GM23338 (cell line): ENCODE measurements at regions not wholly inside any gene's neighbourhood (a gene's known extent, or its start where the extent isn't known, plus 50 kb on each side); places are given as distances from the start of the nearest gene placed in this dataset.

ENCODE experiments used
- ATAC-seq: fragments of 200-7000 bp; cut with Tn5 transposase; 3 replicates; pipeline ENCODE4 v1.9.1; 2020
- DNase-seq: peaks from one replicate; pipeline ENCODE4 v3.0.0-alpha.2; 2015; ENCODE audit warnings: low spot score
- H2AFZ ChIP-seq: fragments of 200-600 bp; sonication (generic); 2 replicates; pipeline ENCODE4 v1.8.0; 2016; ENCODE audit warnings: antibody characterized with exemption, mild to moderate bottlenecking, moderate library complexity
- H3F3A ChIP-seq: fragments of 200-600 bp; sonication (generic); replicated peaks from 2 replicates; pipeline ENCODE4 v1.8.0; 2017; ENCODE audit warnings: antibody characterized with exemption, mixed run types, low read depth
- H3K27ac ChIP-seq: fragments of 200-600 bp; sonication (generic); 2 replicates; pipeline ENCODE4 v1.6.1; 2016; ENCODE audit warnings: low read depth
- H3K27me3 ChIP-seq: fragments of 200-600 bp; sonication (generic); 2 replicates; pipeline ENCODE4 v1.8.0; 2016; ENCODE audit warnings: mild to moderate bottlenecking, mixed run types, moderate library complexity; ENCODE audit not compliant: insufficient read depth
- H3K36me3 ChIP-seq: fragments of 200-600 bp; sonication (generic); 2 replicates; pipeline ENCODE4 v1.8.0; 2016; ENCODE audit warnings: mild to moderate bottlenecking; ENCODE audit not compliant: insufficient read depth
- H3K4me1 ChIP-seq: fragments of 200-600 bp; sonication (generic); 2 replicates; pipeline ENCODE4 v1.8.0; 2016; ENCODE audit warnings: mild to moderate bottlenecking, moderate library complexity; ENCODE audit not compliant: insufficient read depth
- H3K4me2 ChIP-seq: fragments of 200-600 bp; sonication (generic); 2 replicates; pipeline ENCODE4 v1.7.1; 2017; ENCODE audit warnings: mixed run types
- H3K4me3 ChIP-seq: fragments of 200-600 bp; sonication (generic); 2 replicates; pipeline ENCODE4 v1.6.1; 2016; ENCODE audit warnings: mixed run types
- H3K79me2 ChIP-seq: fragments of 200-600 bp; sonication (generic); replicated peaks from 2 replicates; pipeline ENCODE4 v1.8.0; 2017; ENCODE audit warnings: mild to moderate bottlenecking; ENCODE audit not compliant: insufficient read depth
- H3K9me2 ChIP-seq: fragments of 200-600 bp; sonication (generic); 2 replicates; pipeline ENCODE4 v1.8.0; 2017; ENCODE audit not compliant: insufficient read depth
- H4K20me1 ChIP-seq: fragments of 200-600 bp; sonication (generic); replicated peaks from 2 replicates; pipeline ENCODE4 v1.8.0; 2017; ENCODE audit warnings: mild to moderate bottlenecking; ENCODE audit not compliant: insufficient read depth
- H3K27ac Mint-ChIP-seq: 2 replicates; pipeline ENCODE4 v1.8.0; 2020; ENCODE audit warnings: inconsistent platforms, mild to moderate bottlenecking, moderate library complexity, mixed read lengths
- H3K27me3 Mint-ChIP-seq: 3 replicates; pipeline ENCODE4 v1.8.0; 2022; ENCODE audit warnings: low read depth, mild to moderate bottlenecking, moderate library complexity, mixed read lengths, inconsistent platforms; ENCODE audit not compliant: insufficient read depth, poor library complexity
- H3K36me3 Mint-ChIP-seq: 3 replicates; pipeline ENCODE4 v1.8.0; 2021; ENCODE audit warnings: low read depth, mild to moderate bottlenecking, inconsistent platforms, moderate library complexity, mixed read lengths
- H3K4me1 Mint-ChIP-seq: 3 replicates; pipeline ENCODE4 v1.8.0; 2020; ENCODE audit warnings: mild to moderate bottlenecking, inconsistent platforms, mixed read lengths
- H3K4me3 Mint-ChIP-seq: 3 replicates; pipeline ENCODE4 v1.8.0; 2021; ENCODE audit warnings: moderate library complexity, mild to moderate bottlenecking, inconsistent platforms, mixed read lengths
- H3K9me3 Mint-ChIP-seq: 3 replicates; pipeline ENCODE4 v1.8.0; 2020; ENCODE audit warnings: moderate library complexity, mild to moderate bottlenecking, inconsistent platforms, mixed read lengths
- CREB1 ChIP-seq: fragments of 250-450 bp; sonication (Bioruptor Pico); IDR thresholded peaks from 2 replicates; pipeline ENCODE4 v1.5.0; 2020; ENCODE audit warnings: low read depth, mild to moderate bottlenecking, moderate library complexity
- EZH2 ChIP-seq: fragments of 200-600 bp; sonication (generic); IDR thresholded peaks from one replicate; pipeline ENCODE4 v1.8.0; 2017; ENCODE audit warnings: antibody characterized with exemption, mild to moderate bottlenecking, low read depth; ENCODE audit not compliant: unreplicated experiment
- JUNB ChIP-seq: IDR thresholded peaks from one replicate; pipeline ENCODE4 v1.6.1; 2016; ENCODE audit warnings: antibody characterized with exemption; ENCODE audit not compliant: unreplicated experiment
- NANOG ChIP-seq: IDR thresholded peaks from 2 replicates; pipeline ENCODE4 v1.6.1; 2016; ENCODE audit warnings: antibody characterized with exemption, borderline replicate concordance
- POLR2AphosphoS5 ChIP-seq: IDR thresholded peaks from 2 replicates; pipeline ENCODE4 v1.6.1; 2016; ENCODE audit warnings: antibody characterized with exemption, low read depth
- STAT1 ChIP-seq: IDR thresholded peaks from one replicate; pipeline ENCODE4 v1.6.1; 2016; ENCODE audit warnings: antibody characterized with exemption; ENCODE audit not compliant: unreplicated experiment
- ZNF114 ChIP-seq: fragments of 250-450 bp; sonication (Bioruptor Pico); IDR thresholded peaks from 2 replicates; pipeline ENCODE4 v1.5.0; 2020; ENCODE audit warnings: mild to moderate bottlenecking, moderate library complexity
- ZNF331 ChIP-seq: fragments of 250-450 bp; sonication (Bioruptor Pico); IDR thresholded peaks from 2 replicates; pipeline ENCODE4 v1.5.0; 2020; ENCODE audit warnings: low read depth, mild to moderate bottlenecking, moderate library complexity
- TF ChIP-seq, protein P1 (sequence below): IDR thresholded peaks from one replicate; pipeline ENCODE4 v1.6.1; 2018; ENCODE audit warnings: antibody characterized with exemption; ENCODE audit not compliant: unreplicated experiment
- TF ChIP-seq, protein P2 (sequence below), 2 experiments: fragments of 200-600 bp in 1 of 2; sonication (generic) in 1 of 2; conservative IDR thresholded peaks; 2 replicates each; pipeline versions ENCODE4 v1.5.1 to v1.6.1; 2016 to 2017; ENCODE audit warnings: antibody characterized with exemption in 2 of 2, low read depth in 2 of 2, mild to moderate bottlenecking in 2 of 2, moderate library complexity in 1 of 2

DNA sequence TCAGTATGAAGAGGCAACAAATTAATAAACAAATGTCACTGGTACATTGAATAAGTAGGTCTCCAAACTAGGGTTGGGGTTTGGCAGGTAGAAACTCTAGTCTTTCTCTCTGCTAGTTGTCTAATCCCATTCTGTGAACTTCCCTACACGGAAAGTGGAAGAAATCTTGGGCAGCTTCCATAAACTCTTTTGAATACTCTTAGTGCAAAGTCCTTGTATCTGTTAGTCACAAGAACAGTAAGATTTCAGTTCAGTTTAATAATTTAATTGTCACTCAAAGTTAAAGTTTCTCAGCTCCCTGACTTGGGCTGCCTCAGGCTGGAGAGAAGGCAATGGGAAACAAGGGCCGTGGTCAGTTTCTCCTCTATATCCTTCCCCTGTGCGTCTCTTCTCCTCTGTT, 135.4 kb upstream of the MDM1 start (continued):
- TF ChIP-seq CREB1 (CRISPR knock-in tag) (no peak), ZNF331 (CRISPR knock-in tag) (no peak), EZH2 (no peak), JUNB (no peak), STAT1 (no peak)
- TF ChIP-seq, protein P1, sequence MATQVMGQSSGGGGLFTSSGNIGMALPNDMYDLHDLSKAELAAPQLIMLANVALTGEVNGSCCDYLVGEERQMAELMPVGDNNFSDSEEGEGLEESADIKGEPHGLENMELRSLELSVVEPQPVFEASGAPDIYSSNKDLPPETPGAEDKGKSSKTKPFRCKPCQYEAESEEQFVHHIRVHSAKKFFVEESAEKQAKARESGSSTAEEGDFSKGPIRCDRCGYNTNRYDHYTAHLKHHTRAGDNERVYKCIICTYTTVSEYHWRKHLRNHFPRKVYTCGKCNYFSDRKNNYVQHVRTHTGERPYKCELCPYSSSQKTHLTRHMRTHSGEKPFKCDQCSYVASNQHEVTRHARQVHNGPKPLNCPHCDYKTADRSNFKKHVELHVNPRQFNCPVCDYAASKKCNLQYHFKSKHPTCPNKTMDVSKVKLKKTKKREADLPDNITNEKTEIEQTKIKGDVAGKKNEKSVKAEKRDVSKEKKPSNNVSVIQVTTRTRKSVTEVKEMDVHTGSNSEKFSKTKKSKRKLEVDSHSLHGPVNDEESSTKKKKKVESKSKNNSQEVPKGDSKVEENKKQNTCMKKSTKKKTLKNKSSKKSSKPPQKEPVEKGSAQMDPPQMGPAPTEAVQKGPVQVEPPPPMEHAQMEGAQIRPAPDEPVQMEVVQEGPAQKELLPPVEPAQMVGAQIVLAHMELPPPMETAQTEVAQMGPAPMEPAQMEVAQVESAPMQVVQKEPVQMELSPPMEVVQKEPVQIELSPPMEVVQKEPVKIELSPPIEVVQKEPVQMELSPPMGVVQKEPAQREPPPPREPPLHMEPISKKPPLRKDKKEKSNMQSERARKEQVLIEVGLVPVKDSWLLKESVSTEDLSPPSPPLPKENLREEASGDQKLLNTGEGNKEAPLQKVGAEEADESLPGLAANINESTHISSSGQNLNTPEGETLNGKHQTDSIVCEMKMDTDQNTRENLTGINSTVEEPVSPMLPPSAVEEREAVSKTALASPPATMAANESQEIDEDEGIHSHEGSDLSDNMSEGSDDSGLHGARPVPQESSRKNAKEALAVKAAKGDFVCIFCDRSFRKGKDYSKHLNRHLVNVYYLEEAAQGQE = no peak

GRCh38 chr12:68468036-68468435, 135.9 kb upstream of the MDM1 start:
- Histone ChIP-seq H3K9me2 (peaks cover 7% of the 10 kb centered on the region; the same call in 1 of the 2 replicates), H2AFZ (no peak overlapping the region), H3K4me1 (no peaks in the 10 kb centered on the region), H3K4me3 (no peak overlapping the region), H3K36me3 (no peaks in the 10 kb centered on the region), H3F3A (no peaks in the 10 kb centered on the region), H3K27ac (no peak overlapping the region), H3K27me3 (no peaks in the 10 kb centered on the region), H3K4me2 (no peak overlapping the region), H3K79me2 (no peaks in the 10 kb centered on the region), H4K20me1 (no peaks in the 10 kb centered on the region)
- no peaks in the 10 kb centered on the region for H3K9me3 Mint-ChIP-seq
- H3K27me3 Mint-ChIP-seq = peaks cover 3% of the 10 kb centered on the region
- H3K4me3 Mint-ChIP-seq = no peak overlapping the region
- ATAC-seq (no peak), DNase-seq (no peak)
- peaks cover 3% of the 10 kb centered on the region; the same call in 2 of the 3 replicates for H3K4me1 Mint-ChIP-seq
- H3K27ac Mint-ChIP-seq = no peak overlapping the region
- no peaks in the 10 kb centered on the region for H3K36me3 Mint-ChIP-seq
- TF ChIP-seq, protein P1 = no peak
- TF ChIP-seq NANOG = no peak
- no peak for TF ChIP-seq CREB1 (CRISPR knock-in tag)
- no peak for TF ChIP-seq ZNF114 (CRISPR knock-in tag)
- TF ChIP-seq, protein P2, sequence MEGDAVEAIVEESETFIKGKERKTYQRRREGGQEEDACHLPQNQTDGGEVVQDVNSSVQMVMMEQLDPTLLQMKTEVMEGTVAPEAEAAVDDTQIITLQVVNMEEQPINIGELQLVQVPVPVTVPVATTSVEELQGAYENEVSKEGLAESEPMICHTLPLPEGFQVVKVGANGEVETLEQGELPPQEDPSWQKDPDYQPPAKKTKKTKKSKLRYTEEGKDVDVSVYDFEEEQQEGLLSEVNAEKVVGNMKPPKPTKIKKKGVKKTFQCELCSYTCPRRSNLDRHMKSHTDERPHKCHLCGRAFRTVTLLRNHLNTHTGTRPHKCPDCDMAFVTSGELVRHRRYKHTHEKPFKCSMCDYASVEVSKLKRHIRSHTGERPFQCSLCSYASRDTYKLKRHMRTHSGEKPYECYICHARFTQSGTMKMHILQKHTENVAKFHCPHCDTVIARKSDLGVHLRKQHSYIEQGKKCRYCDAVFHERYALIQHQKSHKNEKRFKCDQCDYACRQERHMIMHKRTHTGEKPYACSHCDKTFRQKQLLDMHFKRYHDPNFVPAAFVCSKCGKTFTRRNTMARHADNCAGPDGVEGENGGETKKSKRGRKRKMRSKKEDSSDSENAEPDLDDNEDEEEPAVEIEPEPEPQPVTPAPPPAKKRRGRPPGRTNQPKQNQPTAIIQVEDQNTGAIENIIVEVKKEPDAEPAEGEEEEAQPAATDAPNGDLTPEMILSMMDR (conservative IDR thresholded peaks at IDR 0.05; ENCODE audit: low read depth in 2 of 2) = no peak
- TF ChIP-seq ZNF331 (CRISPR knock-in tag) = no peak
- no peak for TF ChIP-seq POLR2AphosphoS5
